ENCODE measurements at regions not wholly inside any gene's neighbourhood (a gene's known extent, or its start where the extent isn't known, plus 50 kb on each side); places are given as distances from the start of the nearest gene placed in this dataset.

- TF ChIP-seq FOXP2 (optimal IDR thresholded peaks at IDR 0.05; ENCODE audit: control extremely low read depth, extremely low read length, insufficient read depth), result no peak
- no peak for TF ChIP-seq EZH2 (IDR thresholded peaks at IDR 0.05)
- no peak for TF ChIP-seq POLR2AphosphoS5 (IDR thresholded peaks at IDR 0.05; ENCODE audit: borderline replicate concordance, low read depth, low read length)
- no peaks in the 10 kb centered on the region for H3K36me3 ChIP-seq (ENCODE audit: insufficient read depth, low read length)
- no peak overlapping the region for H3K27ac ChIP-seq
- DNase-seq (ENCODE audit: low read depth, low spot score), result no peak
- no peaks in the 10 kb centered on the region for H3K9me3 ChIP-seq (ENCODE audit: low read depth, low read length)
- no peak overlapping the region for H3K9ac ChIP-seq (ENCODE audit: insufficient read length)
- no peak overlapping the region for H3K4me3 ChIP-seq
Measured at GRCh38 chr1:172760121-172760520, 101.2 kb downstream of the FASLG start.

GRCh38 chr1:172761581-172762486, 102.9 kb downstream of the FASLG start:
- DNase-seq (ENCODE audit: low read depth, low spot score), result no peak
- Histone ChIP-seq H3K36me3 (ENCODE audit: insufficient read depth, low read length) (no peaks in the 10 kb centered on the region), H3K9me3 (ENCODE audit: low read depth, low read length) (no peaks in the 10 kb centered on the region), H3K9ac (ENCODE audit: insufficient read length) (no peak overlapping the region), H3K27ac (no peak overlapping the region), H3K4me3 (no peak overlapping the region)
- TF ChIP-seq POLR2AphosphoS5 (IDR thresholded peaks at IDR 0.05; ENCODE audit: borderline replicate concordance, low read depth, low read length), result no peak
- TF ChIP-seq EZH2 (IDR thresholded peaks at IDR 0.05), result no peak
- TF ChIP-seq FOXP2 (optimal IDR thresholded peaks at IDR 0.05; ENCODE audit: control extremely low read depth, extremely low read length, insufficient read depth), result no peak

GRCh38 chr1:172763057-172763456, 104.2 kb downstream of the FASLG start:
- Histone ChIP-seq H3K36me3 (ENCODE audit: insufficient read depth, low read length) (no peaks in the 10 kb centered on the region), H3K27ac (no peak overlapping the region), H3K9me3 (ENCODE audit: low read depth, low read length) (no peaks in the 10 kb centered on the region), H3K4me3 (no peak overlapping the region), H3K9ac (ENCODE audit: insufficient read length) (no peak overlapping the region)
- no peak for TF ChIP-seq POLR2AphosphoS5 (IDR thresholded peaks at IDR 0.05; ENCODE audit: borderline replicate concordance, low read depth, low read length)
- no peak for TF ChIP-seq FOXP2 (optimal IDR thresholded peaks at IDR 0.05; ENCODE audit: control extremely low read depth, extremely low read length, insufficient read depth)
- TF ChIP-seq EZH2 (IDR thresholded peaks at IDR 0.05), result no peak
- DNase-seq (ENCODE audit: low read depth, low spot score), result no peak

GRCh38 chr1:172764378-172764777, 105.5 kb downstream of the FASLG start:
- Histone ChIP-seq H3K4me3 (no peak overlapping the region), H3K27ac (no peak overlapping the region), H3K9ac (ENCODE audit: insufficient read length) (no peak overlapping the region), H3K36me3 (ENCODE audit: insufficient read depth, low read length) (no peaks in the 10 kb centered on the region), H3K9me3 (ENCODE audit: low read depth, low read length) (no peaks in the 10 kb centered on the region)
- TF ChIP-seq POLR2AphosphoS5 (IDR thresholded peaks at IDR 0.05; ENCODE audit: borderline replicate concordance, low read depth, low read length), result no peak
- TF ChIP-seq FOXP2 (optimal IDR thresholded peaks at IDR 0.05; ENCODE audit: control extremely low read depth, extremely low read length, insufficient read depth), result no peak
- no peak for TF ChIP-seq EZH2 (IDR thresholded peaks at IDR 0.05)
- no peak for DNase-seq (ENCODE audit: low read depth, low spot score)

GRCh38 chr1:172766462-172766861, 107.6 kb downstream of the FASLG start:
- DNase-seq (ENCODE audit: low read depth, low spot score), result no peak
- Histone ChIP-seq H3K36me3 (ENCODE audit: insufficient read depth, low read length) (no peaks in the 10 kb centered on the region), H3K9me3 (ENCODE audit: low read depth, low read length) (no peaks in the 10 kb centered on the region), H3K4me3 (no peak overlapping the region), H3K27ac (no peak overlapping the region), H3K9ac (ENCODE audit: insufficient read length) (no peak overlapping the region)
- no peak for TF ChIP-seq EZH2 (IDR thresholded peaks at IDR 0.05)
- no peak for TF ChIP-seq FOXP2 (optimal IDR thresholded peaks at IDR 0.05; ENCODE audit: control extremely low read depth, extremely low read length, insufficient read depth)
- TF ChIP-seq POLR2AphosphoS5 (IDR thresholded peaks at IDR 0.05; ENCODE audit: borderline replicate concordance, low read depth, low read length), result no peak

- no peak overlapping the region for H3K9ac ChIP-seq (ENCODE audit: insufficient read length)
- H3K4me3 ChIP-seq, result no peak overlapping the region
- no peak for TF ChIP-seq FOXP2 (optimal IDR thresholded peaks at IDR 0.05; ENCODE audit: control extremely low read depth, extremely low read length, insufficient read depth)
- no peak for TF ChIP-seq POLR2AphosphoS5 (IDR thresholded peaks at IDR 0.05; ENCODE audit: borderline replicate concordance, low read depth, low read length)
- no peak for TF ChIP-seq EZH2 (IDR thresholded peaks at IDR 0.05)
- DNase-seq (ENCODE audit: low read depth, low spot score), result no peak
- no peaks in the 10 kb centered on the region for H3K9me3 ChIP-seq (ENCODE audit: low read depth, low read length)
- no peak overlapping the region for H3K27ac ChIP-seq
- no peaks in the 10 kb centered on the region for H3K36me3 ChIP-seq (ENCODE audit: insufficient read depth, low read length)
Measured at GRCh38 chr1:172770071-172770470, 111.2 kb downstream of the FASLG start.

GRCh38 chr1:172774561-172774960, 115.7 kb downstream of the FASLG start:
- TF ChIP-seq FOXP2 (optimal IDR thresholded peaks at IDR 0.05; ENCODE audit: control extremely low read depth, extremely low read length, insufficient read depth) (no peak), POLR2AphosphoS5 (IDR thresholded peaks at IDR 0.05; ENCODE audit: borderline replicate concordance, low read depth, low read length) (no peak), EZH2 (IDR thresholded peaks at IDR 0.05) (no peak)
- H3K9me3 ChIP-seq (ENCODE audit: low read depth, low read length), result no peaks in the 10 kb centered on the region
- no peak overlapping the region for H3K9ac ChIP-seq (ENCODE audit: insufficient read length)
- no peak for DNase-seq (ENCODE audit: low read depth, low spot score)
- H3K36me3 ChIP-seq (ENCODE audit: insufficient read depth, low read length), result no peaks in the 10 kb centered on the region
- H3K4me3 ChIP-seq, result no peak overlapping the region
- no peak overlapping the region for H3K27ac ChIP-seq

- Histone ChIP-seq H3K27ac (no peak overlapping the region), H3K9me3 (ENCODE audit: low read depth, low read length) (no peaks in the 10 kb centered on the region), H3K36me3 (ENCODE audit: insufficient read depth, low read length) (no peaks in the 10 kb centered on the region), H3K9ac (ENCODE audit: insufficient read length) (no peak overlapping the region), H3K4me3 (no peak overlapping the region)
- DNase-seq (ENCODE audit: low read depth, low spot score), result no peak
- no peak for TF ChIP-seq POLR2AphosphoS5 (IDR thresholded peaks at IDR 0.05; ENCODE audit: borderline replicate concordance, low read depth, low read length)
- no peak for TF ChIP-seq FOXP2 (optimal IDR thresholded peaks at IDR 0.05; ENCODE audit: control extremely low read depth, extremely low read length, insufficient read depth)
- no peak for TF ChIP-seq EZH2 (IDR thresholded peaks at IDR 0.05)
Measured at GRCh38 chr1:172775606-172776005, 116.7 kb downstream of the FASLG start.

Measured in SK-N-MC (cell line).